ENCODE measurements at regions not wholly inside any gene's neighbourhood (a gene's known extent, or its start where the extent isn't known, plus 50 kb on each side); places are given as distances from the start of the nearest gene placed in this dataset.

GRCh38 chr6:67666177-67666964, 968.7 kb upstream of the ADGRB3 start:
- H3K4me1 ChIP-seq, result no peaks in the 10 kb centered on the region
- TF ChIP-seq CTCF (IDR thresholded peaks at IDR 0.05), result no peak
- H3K27ac ChIP-seq, result no peak overlapping the region
- no peaks in the 10 kb centered on the region for H3K36me3 ChIP-seq
- H3K27me3 ChIP-seq, result no peaks in the 10 kb centered on the region
- intact Hi-C loops (cut with DNase I), result no loop called here
- no peak for DNase-seq (ENCODE audit: low spot score in 2 of 2)
- no peak overlapping the region for H3K4me3 ChIP-seq
- H3K9me3 ChIP-seq, result peaks cover 0 to 1% of the 10 kb centered on the region in 2 donors

DNA sequence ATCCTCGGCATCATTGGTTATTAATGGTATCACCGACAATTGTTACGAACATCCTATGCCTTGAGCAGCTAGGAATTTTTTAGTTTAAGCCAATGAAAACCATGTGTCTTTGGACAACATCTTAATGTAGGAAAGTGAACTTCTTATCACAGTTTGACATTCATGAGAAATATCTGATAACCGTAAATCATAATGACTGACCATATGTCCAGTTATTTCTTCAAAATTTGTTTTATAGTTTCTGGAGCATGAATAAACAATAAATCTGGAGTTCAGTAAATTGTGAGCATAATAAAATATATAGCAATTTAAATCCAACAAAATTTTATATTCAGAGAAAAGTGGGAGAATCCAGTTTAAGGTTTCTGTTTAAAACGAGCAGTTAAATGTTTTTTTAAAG, 970.1 kb upstream of the ADGRB3 start:
- H3K27ac ChIP-seq, result no peak overlapping the region
- no peak for TF ChIP-seq CTCF (IDR thresholded peaks at IDR 0.05)
- H3K4me1 ChIP-seq, result no peaks in the 10 kb centered on the region
- no peaks in the 10 kb centered on the region for H3K36me3 ChIP-seq
- H3K9me3 ChIP-seq, result no peaks in the 10 kb centered on the region
- no peak for DNase-seq (ENCODE audit: low spot score in 2 of 2)
- no peak overlapping the region for H3K4me3 ChIP-seq
- no peaks in the 10 kb centered on the region for H3K27me3 ChIP-seq
- intact Hi-C loops (cut with DNase I), result no loop called here

DNA sequence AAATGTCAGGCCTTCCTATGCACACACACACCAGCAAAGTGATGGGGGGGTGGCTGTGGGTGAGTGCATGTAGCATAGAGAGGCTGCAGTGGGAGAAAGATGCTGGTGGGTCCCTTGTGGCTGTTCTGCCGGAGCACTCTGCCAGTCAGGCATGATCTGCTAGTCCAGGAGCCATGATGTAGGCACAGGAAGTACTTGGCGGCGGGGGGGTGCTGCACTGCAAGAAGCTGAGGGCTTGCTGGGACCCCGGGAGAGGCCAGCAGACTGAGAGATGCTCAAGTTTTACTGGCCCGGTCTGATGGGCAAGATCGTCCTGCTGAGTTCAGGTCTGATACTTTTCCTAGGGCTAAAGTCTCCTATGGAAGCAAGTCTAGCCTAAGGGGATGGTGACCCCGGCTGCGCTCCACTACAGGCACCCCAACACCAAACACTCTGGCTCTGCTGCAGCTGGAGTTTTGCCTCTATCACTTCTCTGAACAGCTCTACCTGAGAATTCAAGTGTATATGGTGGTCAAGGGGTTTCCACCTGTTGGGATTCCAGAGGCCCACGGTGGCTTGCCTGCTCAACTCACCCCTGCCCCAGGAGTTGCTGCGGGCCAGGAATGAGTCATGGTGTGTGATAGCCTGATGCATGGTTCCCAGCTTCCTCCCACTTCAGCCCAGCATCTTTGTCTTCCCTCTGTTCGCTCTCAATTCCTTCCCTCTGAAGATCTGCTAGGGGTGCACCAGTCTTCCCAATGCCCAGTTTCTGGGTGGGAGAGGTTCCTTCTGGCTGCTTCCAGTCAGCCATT, 971.8 kb upstream of the ADGRB3 start:
- H3K4me1 ChIP-seq, result no peaks in the 10 kb centered on the region
- intact Hi-C loops (cut with DNase I), result no loop called here
- no peak overlapping the region for H3K27ac ChIP-seq
- H3K4me3 ChIP-seq, result no peak overlapping the region
- no peaks in the 10 kb centered on the region for H3K9me3 ChIP-seq
- DNase-seq (ENCODE audit: low spot score in 2 of 2), result no peak
- no peak for TF ChIP-seq CTCF (IDR thresholded peaks at IDR 0.05)
- H3K27me3 ChIP-seq, result no peaks in the 10 kb centered on the region
- H3K36me3 ChIP-seq, result no peaks in the 10 kb centered on the region

DNA sequence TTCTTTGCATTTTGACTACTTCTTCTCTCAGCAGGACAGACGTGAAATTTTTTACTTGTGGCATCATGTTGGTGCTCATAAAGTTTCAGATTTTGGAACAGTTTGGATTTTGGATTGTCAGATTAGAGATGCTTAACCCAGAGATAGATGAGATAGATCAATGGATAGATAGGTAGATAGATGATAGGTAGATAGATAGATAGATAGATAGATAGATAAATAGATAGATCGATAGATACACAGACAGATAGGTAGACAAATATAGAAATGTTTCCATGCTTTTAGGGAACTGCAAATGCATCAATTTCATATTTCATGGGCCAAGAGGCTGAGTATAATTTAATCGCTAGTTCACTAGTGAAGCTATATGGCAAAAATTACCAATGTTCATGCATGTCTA, 981.5 kb upstream of the ADGRB3 start:
- no peaks in the 10 kb centered on the region for H3K9me3 ChIP-seq
- intact Hi-C loops (cut with DNase I), result no loop called here
- H3K4me1 ChIP-seq, result no peaks in the 10 kb centered on the region
- TF ChIP-seq CTCF (IDR thresholded peaks at IDR 0.05), result no peak
- H3K4me3 ChIP-seq, result no peak overlapping the region
- no peaks in the 10 kb centered on the region for H3K36me3 ChIP-seq
- H3K27ac ChIP-seq, result no peak overlapping the region
- no peaks in the 10 kb centered on the region for H3K27me3 ChIP-seq
- DNase-seq (ENCODE audit: low spot score in 2 of 2), result no peak

DNA sequence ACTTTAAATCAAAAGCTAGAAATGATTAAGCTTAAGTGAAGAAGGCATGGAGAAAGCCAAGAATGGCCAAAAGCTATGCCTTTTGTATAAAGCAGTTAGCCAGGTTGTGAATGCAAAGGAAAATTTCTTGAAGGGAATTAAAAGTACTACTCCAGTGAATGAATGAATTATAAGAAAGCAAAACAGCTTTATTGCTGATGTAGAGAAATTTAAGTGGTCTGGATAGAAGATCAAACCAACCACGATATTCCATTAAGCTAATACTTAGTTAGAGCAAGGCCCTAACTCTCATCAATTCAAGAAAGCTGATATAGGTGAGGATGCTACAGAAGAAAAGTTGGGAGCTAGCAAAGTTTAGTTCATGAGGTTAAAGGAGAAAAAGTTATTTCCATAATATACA, 988.5 kb upstream of the ADGRB3 start:
- intact Hi-C loops (cut with DNase I), result no loop called here
- Histone ChIP-seq H3K4me1 (no peaks in the 10 kb centered on the region), H3K4me3 (no peak overlapping the region), H3K9me3 (no peaks in the 10 kb centered on the region), H3K36me3 (no peaks in the 10 kb centered on the region), H3K27ac (no peak overlapping the region), H3K27me3 (no peaks in the 10 kb centered on the region)
- no peak for DNase-seq (ENCODE audit: low spot score in 2 of 2)
- no peak for TF ChIP-seq CTCF (IDR thresholded peaks at IDR 0.05)

All from ascending aorta (tissue), 2 donors.